Heart left ventricle (tissue), 13 donors: ENCODE measurements at regions not wholly inside any gene's neighbourhood (a gene's known extent, or its start where the extent isn't known, plus 50 kb on each side); places are given as distances from the start of the nearest gene placed in this dataset.

ENCODE experiments used
- CTCF ChIP-seq, 12 donors: fragments of 200-600 bp; sonication (generic) in 4 of 12; IDR thresholded peaks; one replicate each; pipeline versions ENCODE4 v1.5.0 to v1.8.0; 2018 to 2022; ENCODE audit warnings: antibody characterized with exemption in 12 of 12, mild to moderate bottlenecking in 5 of 12
- POLR2A ChIP-seq, 2 donors: fragments of 450-650 bp; IDR thresholded peaks; one replicate each; pipeline ENCODE4 v1.6.1; 2017; ENCODE audit warnings: antibody characterized with exemption in 2 of 2, mild to moderate bottlenecking in 2 of 2, moderate library complexity in 2 of 2
- donor health status: ischemic (EF 13 %, LVEDD 7.1; RV severe dilation, severe dysfunction).
- donor health status: DM: no; HTN: yes; CAD: no.
- donor health status: DM: no; HTN: no; CAD: no.
- donor health status: ischemic (EF 25% LVEDD 6.9; RV normal size, moderate dysfunction).
- donor health status: ischemic (EF 25% LVEDD 5.7; RV mildly dilated, moderate dysfunction).
- donor health status: ischemic (EF 35%, LVEDD 5.7; RV mildly dilated, moderate dysfunction).
- donor health status: nonischemic (EF 11% LVEDD 7.7; RV severe dilation, severe dysfunction).
- donor health status: DM: yes; HTN: yes; CAD: no.
- donor health status: PGD.
- donor health status: ischemic (EF 29% LVEDD 5.4; RV normal size, mild dysfunction).
- donor health status: nonischemic (EF 23%, LVEDD 6.1; RV moderate dilation, normal function).

GRCh38 chr11:25415793-25416192 is 916.1 kb upstream of the ANO3 start:
- TF ChIP-seq CTCF (IDR thresholded peaks at IDR 0.05) (no peak), POLR2A (IDR thresholded peaks at IDR 0.05) (no peak)
